Uterus (tissue), 2 donors: ENCODE measurements at regions not wholly inside any gene's neighbourhood (a gene's known extent, or its start where the extent isn't known, plus 50 kb on each side); places are given as distances from the start of the nearest gene placed in this dataset.

Experiments used
- CTCF ChIP-seq, 4 experiments: fragments of 200-600 bp in 2 of 4; fragments of 450-650 bp in 2 of 4; sonication (generic) in 2 of 4; IDR thresholded peaks; one replicate each; pipeline ENCODE4 v1.5.1; 2016 to 2019; ENCODE audit warnings: antibody characterized with exemption in 4 of 4, mild to moderate bottlenecking in 2 of 4, moderate library complexity in 1 of 4
- POLR2A ChIP-seq, 2 donors: fragments of 450-650 bp; IDR thresholded peaks; one replicate each; pipeline ENCODE4 v1.6.1; 2016; ENCODE audit warnings: antibody characterized with exemption in 2 of 2, mild to moderate bottlenecking in 1 of 2, moderate library complexity in 1 of 2

- TF ChIP-seq CTCF (IDR thresholded peaks at IDR 0.05) (no peak), POLR2A (IDR thresholded peaks at IDR 0.05) (no peak)
Measured at GRCh38 chr5:96051401-96051830, 89.8 kb upstream of the ELL2 start.
